ENCODE measurements at regions not wholly inside any gene's neighbourhood (a gene's known extent, or its start where the extent isn't known, plus 50 kb on each side); places are given as distances from the start of the nearest gene placed in this dataset.

- intact Hi-C loops (cut with micrococcal nuclease; ENCODE audit: unreplicated experiment) = no loop called here
- no peak for FAIRE-seq
- H3K79me2 ChIP-seq (ENCODE audit: control insufficient read depth, insufficient read depth, low read length) = no peaks in the 10 kb centered on the region
- no peak overlapping the region for H3K4me3 ChIP-seq
- H3K9ac ChIP-seq (ENCODE audit: control insufficient read depth, insufficient read depth, low read length) = no peak overlapping the region
- SMC1A ChIA-PET (ENCODE audit: uncharacterized antibody, unreplicated experiment) = no interaction called here
- no peaks in the 10 kb centered on the region for H3K4me1 ChIP-seq (ENCODE audit: control insufficient read depth, insufficient read depth, low read length)
- no peaks in the 10 kb centered on the region for H4K20me1 ChIP-seq (ENCODE audit: control insufficient read depth, insufficient read depth)
- RAD21 ChIA-PET (ENCODE audit: unreplicated experiment) = no interaction called here
- H3K36me3 ChIP-seq (ENCODE audit: control insufficient read depth in 2 of 2, insufficient read depth in 2 of 2, low read length in 1 of 2) = no peaks in the 10 kb centered on the region
- TF ChIP-seq POLR2AphosphoS5 (IDR thresholded peaks at IDR 0.05; ENCODE audit: low read length) (no peak), ATF7 (IDR thresholded peaks at IDR 0.05; ENCODE audit: low read depth) (no peak), IRF5 (IDR thresholded peaks at IDR 0.05; ENCODE audit: borderline replicate concordance) (no peak), CREB1 (IDR thresholded peaks at IDR 0.05; ENCODE audit: low read depth) (no peak), DPF2 (IDR thresholded peaks at IDR 0.05) (no peak), KAT2A (conservative IDR thresholded peaks at IDR 0.05; ENCODE audit: control insufficient read depth, low read depth, low read length) (no peak), JUND (IDR thresholded peaks at IDR 0.05; ENCODE audit: low read depth, low read length) (no peak), HDGF (IDR thresholded peaks at IDR 0.05) (no peak), TBL1XR1 (IDR thresholded peaks at IDR 0.05; ENCODE audit: low read depth, low read length) (no peak), TCF7 (IDR thresholded peaks at IDR 0.05; ENCODE audit: borderline replicate concordance) (no peak), SREBF1 (IDR thresholded peaks at IDR 0.05; ENCODE audit: low read length) (no peak), BCL3 (IDR thresholded peaks at IDR 0.05; ENCODE audit: borderline replicate concordance, insufficient read depth, low read depth, low read length, poor library complexity, severe bottlenecking) (no peak), MEF2B (IDR thresholded peaks at IDR 0.05; ENCODE audit: partially characterized antibody, poor library complexity, severe bottlenecking) (no peak), ATF3 (IDR thresholded peaks at IDR 0.05; ENCODE audit: borderline replicate concordance, extremely low read depth, low read depth, low read length) (no peak), PRDM15 (CRISPR knock-in tag; IDR thresholded peaks at IDR 0.05) (no peak)
- no peaks in the 10 kb centered on the region for H3K9me3 ChIP-seq (replicated peaks; ENCODE audit: control insufficient read depth, insufficient read depth, low read length)
- no peak for ATAC-seq
- no peaks in the 10 kb centered on the region for H3K27me3 ChIP-seq (replicated peaks in 1 of 2; ENCODE audit: control insufficient read depth in 2 of 2, insufficient read depth in 2 of 2, low read length in 1 of 2)
- H3K27ac ChIP-seq (ENCODE audit: control insufficient read depth, insufficient read depth) = no peak overlapping the region
- no TSS peak for BruUV-seq (replicated peaks)
- 0% methylated on average over 1 of the region's 1 CpG for WGBS (ENCODE audit: insufficient coverage, insufficient replicate concordance, low lambda C conversion rate, missing lambda C conversion rate)
- no peak overlapping the region for H3K4me2 ChIP-seq (ENCODE audit: control insufficient read depth, insufficient read depth)
- H2AFZ ChIP-seq (ENCODE audit: control insufficient read depth, low read depth, low read length) = no peak overlapping the region
- POLR2A ChIA-PET = no interaction called here
- CTCF ChIA-PET = interaction anchor here (0.9 kb wide), 1 partner anchor 131 kb away, joined by 3 read pairs; no protein-coding TSS in a partner anchor
- no peak for DNase-seq (ENCODE audit: low read depth, low spot score)
- in situ Hi-C loops (cut with MboI) = no loop called here
Observed at GRCh38 chr13:19283836-19284235, 102.2 kb upstream of the TUBA3C start.

Data from GM12878 (cell line).